ENCODE measurements at regions not wholly inside any gene's neighbourhood (a gene's known extent, or its start where the extent isn't known, plus 50 kb on each side); places are given as distances from the start of the nearest gene placed in this dataset.

- ChIA-PET CTCF (no interaction called here), POLR2A (no interaction called here)
- intact Hi-C loops (cut with DNase I, micrococcal nuclease) = no loop called here
- Mint-ChIP-seq H3K36me3 (ENCODE audit: low read depth) (no peaks in the 10 kb centered on the region), H3K4me3 (no peak overlapping the region), H3K27me3 (peaks cover 17% of the 10 kb centered on the region), H3K9me3 (ENCODE audit: low read depth) (no peaks in the 10 kb centered on the region), H3K4me1 (no peaks in the 10 kb centered on the region), H3K27ac (no peak overlapping the region)
- no peak for ATAC-seq
- peak; percentile 6 for DNase-seq
Observed at GRCh38 chr10:10605551-10606081, 412.1 kb upstream of the CELF2 start.

DNA sequence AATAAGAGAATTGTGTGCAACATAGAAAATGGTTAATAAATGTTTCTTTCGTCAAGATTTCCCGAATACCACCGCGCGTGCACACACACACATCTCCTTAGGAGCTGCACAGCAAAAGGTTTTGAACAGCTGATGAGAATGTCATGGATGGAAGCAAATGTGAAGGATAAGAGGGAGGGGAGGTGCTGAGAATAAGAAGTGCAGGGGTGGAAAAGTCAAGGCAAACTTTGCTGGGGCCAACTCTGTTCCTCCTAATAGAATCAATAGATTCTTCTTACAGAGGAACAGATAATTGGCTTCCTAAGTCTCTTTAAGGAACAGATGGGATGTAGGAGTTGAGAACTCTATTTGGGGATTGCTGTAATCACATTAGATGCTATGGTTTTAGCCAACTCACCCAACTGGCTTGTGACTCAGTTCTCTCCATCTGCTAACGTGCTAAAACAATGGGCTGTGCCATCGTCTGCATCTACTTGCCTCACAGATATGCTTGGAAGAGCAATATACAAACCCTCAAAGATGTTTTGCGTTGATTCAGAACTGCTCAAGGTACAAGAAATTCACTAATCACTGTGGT lies 408.2 kb upstream of the CELF2 start:
- no peaks in the 10 kb centered on the region for H3K9me3 Mint-ChIP-seq (ENCODE audit: low read depth)
- H3K4me1 Mint-ChIP-seq = no peaks in the 10 kb centered on the region
- H3K27me3 Mint-ChIP-seq = peaks cover 6% of the 10 kb centered on the region
- H3K27ac Mint-ChIP-seq = no peak overlapping the region
- ATAC-seq (no peak), DNase-seq (no peak)
- no peak overlapping the region for H3K4me3 Mint-ChIP-seq
- ChIA-PET CTCF (no interaction called here), POLR2A (no interaction called here)
- intact Hi-C loops (cut with DNase I, micrococcal nuclease) = no loop called here
- H3K36me3 Mint-ChIP-seq (ENCODE audit: low read depth) = no peaks in the 10 kb centered on the region

GRCh38 chr10:10610171-10610570 lies 407.5 kb upstream of the CELF2 start:
- Mint-ChIP-seq H3K9me3 (ENCODE audit: low read depth) (no peaks in the 10 kb centered on the region), H3K4me1 (no peaks in the 10 kb centered on the region), H3K27me3 (peaks cover 4% of the 10 kb centered on the region), H3K36me3 (ENCODE audit: low read depth) (no peaks in the 10 kb centered on the region), H3K27ac (no peak overlapping the region), H3K4me3 (no peak overlapping the region)
- intact Hi-C loops (cut with DNase I, micrococcal nuclease) = no loop called here
- CTCF ChIA-PET = no interaction called here
- DNase-seq (no peak), ATAC-seq (no peak)
- POLR2A ChIA-PET = no interaction called here

- DNase-seq = no peak
- intact Hi-C loops (cut with DNase I, micrococcal nuclease) = no loop called here
- no peaks in the 10 kb centered on the region for H3K27me3 Mint-ChIP-seq
- H3K4me1 Mint-ChIP-seq = no peaks in the 10 kb centered on the region
- CTCF ChIA-PET = no interaction called here
- H3K4me3 Mint-ChIP-seq = no peak overlapping the region
- POLR2A ChIA-PET = no interaction called here
- H3K27ac Mint-ChIP-seq = no peak overlapping the region
- ATAC-seq = no peak
- H3K9me3 Mint-ChIP-seq (ENCODE audit: low read depth) = no peaks in the 10 kb centered on the region
- no peaks in the 10 kb centered on the region for H3K36me3 Mint-ChIP-seq (ENCODE audit: low read depth)
Observed at GRCh38 chr10:10612151-10612550, 405.5 kb upstream of the CELF2 start.

- no peak for DNase-seq
Observed at GRCh38 chr10:10613656-10614244, 403.9 kb upstream of the CELF2 start.

DNA sequence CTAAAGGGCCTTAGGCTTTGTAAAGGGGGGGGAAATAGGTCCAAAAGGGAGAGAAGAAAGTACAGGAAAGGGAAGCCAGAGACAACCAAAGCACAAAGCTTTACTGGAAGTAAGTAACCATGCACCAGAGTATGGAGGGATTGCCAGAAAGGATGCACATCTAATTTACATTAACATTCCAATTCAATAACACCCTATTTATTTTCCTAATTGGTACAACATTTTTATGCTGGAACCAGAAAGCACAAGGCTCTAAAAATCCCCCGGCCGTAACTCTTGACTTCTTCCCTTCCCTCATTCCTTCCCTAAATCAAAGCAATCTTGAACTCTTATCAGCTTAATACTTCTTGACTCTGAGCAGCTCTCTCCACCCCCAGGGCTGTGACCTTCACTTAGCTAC lies 400.0 kb upstream of the CELF2 start:
- H3K27me3 Mint-ChIP-seq = peaks cover 9% of the 10 kb centered on the region
- CTCF ChIA-PET = no interaction called here
- no peak overlapping the region for H3K4me3 Mint-ChIP-seq
- intact Hi-C loops (cut with DNase I, micrococcal nuclease) = no loop called here
- H3K36me3 Mint-ChIP-seq (ENCODE audit: low read depth) = no peaks in the 10 kb centered on the region
- DNase-seq = no peak
- no peaks in the 10 kb centered on the region for H3K4me1 Mint-ChIP-seq
- POLR2A ChIA-PET = no interaction called here
- H3K27ac Mint-ChIP-seq = no peak overlapping the region
- no peak for ATAC-seq
- H3K9me3 Mint-ChIP-seq (ENCODE audit: low read depth) = no peaks in the 10 kb centered on the region

More at GRCh38 chr10:10613656-10614244, 403.9 kb upstream of the CELF2 start:
- POLR2A ChIA-PET = no interaction called here
- CTCF ChIA-PET = no interaction called here
- intact Hi-C loops (cut with DNase I, micrococcal nuclease) = no loop called here
- Mint-ChIP-seq H3K27ac (no peak overlapping the region), H3K27me3 (peaks cover 9% of the 10 kb centered on the region), H3K9me3 (ENCODE audit: low read depth) (no peaks in the 10 kb centered on the region), H3K4me3 (no peak overlapping the region), H3K36me3 (ENCODE audit: low read depth) (no peaks in the 10 kb centered on the region), H3K4me1 (no peaks in the 10 kb centered on the region)
- no peak for ATAC-seq

GRCh38 chr10:10618139-10618538 lies 399.5 kb upstream of the CELF2 start:
- ChIA-PET POLR2A (no interaction called here), CTCF (no interaction called here)
- Mint-ChIP-seq H3K36me3 (ENCODE audit: low read depth) (no peaks in the 10 kb centered on the region), H3K27me3 (peaks cover 9% of the 10 kb centered on the region), H3K9me3 (ENCODE audit: low read depth) (no peaks in the 10 kb centered on the region), H3K27ac (no peak overlapping the region), H3K4me3 (no peak overlapping the region), H3K4me1 (no peaks in the 10 kb centered on the region)
- ATAC-seq (no peak), DNase-seq (no peak)
- intact Hi-C loops (cut with DNase I, micrococcal nuclease) = no loop called here

GRCh38 chr10:10623958-10624566 lies 393.6 kb upstream of the CELF2 start:
- POLR2A ChIA-PET = no interaction called here
- intact Hi-C loops (cut with DNase I, micrococcal nuclease) = no loop called here
- CTCF ChIA-PET = no interaction called here
- Mint-ChIP-seq H3K4me1 (no peaks in the 10 kb centered on the region), H3K27me3 (no peaks in the 10 kb centered on the region), H3K4me3 (no peak overlapping the region), H3K36me3 (ENCODE audit: low read depth) (no peaks in the 10 kb centered on the region), H3K27ac (no peak overlapping the region), H3K9me3 (ENCODE audit: low read depth) (no peaks in the 10 kb centered on the region)
- ATAC-seq = no peak
- DNase-seq = no peak

GRCh38 chr10:10624567-10624962 lies 393.1 kb upstream of the CELF2 start:
- Mint-ChIP-seq H3K27ac (no peak overlapping the region), H3K4me3 (no peak overlapping the region), H3K27me3 (no peaks in the 10 kb centered on the region), H3K9me3 (ENCODE audit: low read depth) (no peaks in the 10 kb centered on the region), H3K36me3 (ENCODE audit: low read depth) (no peaks in the 10 kb centered on the region), H3K4me1 (no peaks in the 10 kb centered on the region)
- POLR2A ChIA-PET = no interaction called here
- intact Hi-C loops (cut with DNase I, micrococcal nuclease) = no loop called here
- ATAC-seq (no peak), DNase-seq (no peak)
- CTCF ChIA-PET = no interaction called here

- no peak overlapping the region for H3K27ac Mint-ChIP-seq
- ATAC-seq (no peak), DNase-seq (no peak)
- peaks cover 2% of the 10 kb centered on the region for H3K27me3 Mint-ChIP-seq
- ChIA-PET CTCF (interaction anchor here (0.7 kb wide), 1 partner anchor 9 kb away, joined by 3 read pairs; no protein-coding TSS in a partner anchor), POLR2A (no interaction called here)
- H3K9me3 Mint-ChIP-seq (ENCODE audit: low read depth) = no peaks in the 10 kb centered on the region
- H3K4me3 Mint-ChIP-seq = no peak overlapping the region
- intact Hi-C loops (cut with DNase I, micrococcal nuclease) = no loop called here
- H3K36me3 Mint-ChIP-seq (ENCODE audit: low read depth) = no peaks in the 10 kb centered on the region
- no peaks in the 10 kb centered on the region for H3K4me1 Mint-ChIP-seq
Observed at GRCh38 chr10:10625491-10625890, 392.2 kb upstream of the CELF2 start.

DNA sequence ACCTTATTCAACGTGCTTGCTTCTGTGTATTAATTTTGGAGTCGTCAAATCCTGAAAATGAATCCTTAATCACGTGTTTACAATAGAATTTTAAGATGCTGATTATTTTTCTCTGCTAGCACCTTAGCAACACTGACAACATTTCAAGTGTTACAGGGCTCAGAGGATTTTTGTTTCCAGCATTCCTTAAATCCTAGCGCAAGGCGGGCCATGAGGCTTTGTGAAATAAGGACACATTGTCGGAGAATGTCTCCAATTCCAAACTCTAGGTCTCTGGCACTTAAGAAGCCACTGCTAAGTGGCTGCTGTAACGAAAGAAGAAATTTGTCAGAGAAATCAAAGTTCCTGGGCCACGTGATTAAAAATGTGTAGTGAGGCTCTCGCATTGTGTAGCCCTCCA lies 390.9 kb upstream of the CELF2 start:
- DNase-seq (no peak), ATAC-seq (no peak)
- Mint-ChIP-seq H3K27ac (no peak overlapping the region), H3K27me3 (peaks cover 5% of the 10 kb centered on the region), H3K9me3 (ENCODE audit: low read depth) (no peaks in the 10 kb centered on the region), H3K4me1 (no peaks in the 10 kb centered on the region), H3K4me3 (no peak overlapping the region), H3K36me3 (ENCODE audit: low read depth) (no peaks in the 10 kb centered on the region)
- intact Hi-C loops (cut with DNase I, micrococcal nuclease) = no loop called here
- ChIA-PET POLR2A (no interaction called here), CTCF (no interaction called here)

GRCh38 chr10:10627414-10627813 lies 390.3 kb upstream of the CELF2 start:
- Mint-ChIP-seq H3K4me3 (no peak overlapping the region), H3K27me3 (peaks cover 5% of the 10 kb centered on the region), H3K27ac (no peak overlapping the region), H3K36me3 (ENCODE audit: low read depth) (no peaks in the 10 kb centered on the region), H3K9me3 (ENCODE audit: low read depth) (no peaks in the 10 kb centered on the region), H3K4me1 (no peaks in the 10 kb centered on the region)
- intact Hi-C loops (cut with DNase I, micrococcal nuclease) = no loop called here
- no peak for ATAC-seq
- ChIA-PET POLR2A (interaction anchor here (0.6 kb wide), 1 partner anchor 161 kb away, joined by 3 read pairs; no protein-coding TSS in a partner anchor), CTCF (no interaction called here)
- no peak for DNase-seq
